ENCODE measurements at regions not wholly inside any gene's neighbourhood (a gene's known extent, or its start where the extent isn't known, plus 50 kb on each side); places are given as distances from the start of the nearest gene placed in this dataset.

DNA sequence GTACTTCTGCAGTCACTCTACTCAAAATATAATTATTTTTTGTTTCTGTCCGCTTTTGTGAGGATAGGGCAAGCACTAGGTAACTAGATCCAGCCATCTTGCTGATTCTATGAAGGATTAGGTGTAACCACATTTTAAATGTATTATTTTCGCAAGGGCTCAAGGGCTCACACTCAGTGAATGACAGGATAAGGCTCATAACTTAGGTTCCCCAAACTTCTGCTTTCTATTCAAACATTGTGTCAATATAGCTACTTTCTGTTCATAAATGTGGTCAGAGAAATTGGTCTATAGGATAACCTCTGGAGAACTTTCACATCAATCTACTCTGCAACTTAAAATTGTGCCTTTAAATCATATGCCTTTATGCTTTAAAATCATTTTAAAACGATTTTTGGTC is 1141.2 kb downstream of the SORCS1 start:
- TF ChIP-seq EP300 (IDR thresholded peaks at IDR 0.05; ENCODE audit: low read depth) (no peak), CTCF (IDR thresholded peaks at IDR 0.05) (no peak), POLR2A (IDR thresholded peaks at IDR 0.05) (no peak), POLR2AphosphoS5 (IDR thresholded peaks at IDR 0.05) (no peak)
